NCI-H2196 treated with DMSO at 0.1 percent for 48 hours (cell line): ENCODE measurements at regions not wholly inside any gene's neighbourhood (a gene's known extent, or its start where the extent isn't known, plus 50 kb on each side); places are given as distances from the start of the nearest gene placed in this dataset.
"Not testable (repeated sequence)": the region's sequence is repeated elsewhere in the genome, so short reads cannot be mapped to it uniquely, and the experiment has no call there.

ENCODE experiments used
- DNase-seq: peaks from one replicate; lab custom pipeline; 2025; ENCODE audit not compliant: unreplicated experiment; lab: John Stamatoyannopoulos, UW

DNA sequence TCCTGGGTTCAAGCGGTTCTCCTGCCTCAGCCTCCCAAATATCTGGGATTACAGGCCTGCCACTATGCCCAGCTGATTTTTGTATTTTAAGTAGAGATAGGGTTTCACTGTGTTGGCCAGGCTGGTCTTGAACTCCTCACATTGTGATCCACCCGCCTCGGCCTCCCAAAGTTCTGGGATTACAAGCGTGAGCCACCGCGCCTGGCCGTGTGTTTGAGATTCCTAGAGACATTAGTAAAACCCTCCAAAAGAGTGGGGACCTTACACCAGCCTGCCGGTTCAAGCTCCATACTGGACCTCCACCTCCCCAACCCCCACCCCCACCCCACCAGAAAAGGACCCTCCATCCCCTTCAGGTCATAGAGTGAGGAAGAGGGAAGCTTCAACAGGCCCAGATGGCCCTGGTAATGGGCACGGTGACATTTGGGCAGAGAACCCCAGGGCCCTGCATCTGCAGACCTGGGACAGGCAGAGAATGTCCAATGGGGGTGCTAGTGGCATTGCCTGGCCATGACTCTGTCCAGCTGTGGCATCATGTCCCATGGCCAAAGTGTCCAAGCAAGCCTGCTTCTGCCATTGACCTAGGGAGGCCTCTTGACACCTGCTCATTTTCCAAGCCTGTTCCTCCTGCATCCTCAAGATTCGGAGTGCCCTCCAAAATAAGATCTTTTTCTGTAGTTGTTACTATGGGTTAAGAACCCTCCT lies 108.9 kb upstream of the KLF13 start:
- no peak for DNase-seq

DNA sequence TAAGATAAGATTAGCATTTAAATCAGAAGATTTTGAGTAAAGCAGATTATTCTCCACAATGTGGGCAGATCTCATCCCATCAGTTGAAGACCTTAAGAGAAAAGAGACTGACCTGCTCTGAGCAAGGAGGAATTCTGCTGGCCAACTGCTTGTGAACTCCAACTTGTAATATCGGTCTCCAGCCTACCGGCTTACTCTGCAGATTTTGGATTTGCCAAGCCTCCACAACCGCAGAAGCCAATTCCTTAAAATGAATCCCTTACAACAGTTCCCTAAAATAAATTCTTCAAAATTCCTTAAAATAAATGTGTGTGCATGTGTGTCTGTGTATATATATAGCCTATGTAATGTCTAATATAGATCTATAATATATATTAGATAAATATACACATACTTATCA lies 107.4 kb upstream of the KLF13 start:
- no peak for DNase-seq

DNA sequence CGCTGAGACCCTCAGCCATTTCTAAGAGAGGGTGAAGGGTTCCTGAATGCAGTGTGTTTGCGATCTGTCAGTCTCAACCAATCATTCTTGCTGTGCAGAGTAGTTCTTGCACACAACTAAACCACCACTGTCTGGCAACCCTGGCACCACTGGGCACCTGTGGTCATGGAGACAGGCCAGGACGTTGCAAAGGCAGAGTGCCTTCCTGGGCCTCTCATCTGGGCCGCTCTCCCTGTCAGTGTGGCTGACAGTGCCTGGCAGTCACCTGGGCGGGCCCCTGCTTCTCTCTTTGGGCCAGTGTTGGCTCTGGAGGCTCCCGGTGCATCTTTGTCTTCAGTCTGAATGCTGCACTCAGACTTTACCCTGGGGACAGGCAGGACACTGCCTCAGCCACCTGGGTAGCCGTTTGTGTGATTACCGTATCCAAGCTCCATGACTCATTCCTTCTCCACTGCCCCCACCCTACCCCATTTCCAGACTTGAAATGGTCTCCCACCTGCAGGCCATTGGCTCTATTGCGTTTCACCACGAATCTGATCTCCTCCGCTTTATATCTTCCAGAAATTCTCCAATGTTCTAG lies 104.6 kb upstream of the KLF13 start:
- no peak for DNase-seq

DNA sequence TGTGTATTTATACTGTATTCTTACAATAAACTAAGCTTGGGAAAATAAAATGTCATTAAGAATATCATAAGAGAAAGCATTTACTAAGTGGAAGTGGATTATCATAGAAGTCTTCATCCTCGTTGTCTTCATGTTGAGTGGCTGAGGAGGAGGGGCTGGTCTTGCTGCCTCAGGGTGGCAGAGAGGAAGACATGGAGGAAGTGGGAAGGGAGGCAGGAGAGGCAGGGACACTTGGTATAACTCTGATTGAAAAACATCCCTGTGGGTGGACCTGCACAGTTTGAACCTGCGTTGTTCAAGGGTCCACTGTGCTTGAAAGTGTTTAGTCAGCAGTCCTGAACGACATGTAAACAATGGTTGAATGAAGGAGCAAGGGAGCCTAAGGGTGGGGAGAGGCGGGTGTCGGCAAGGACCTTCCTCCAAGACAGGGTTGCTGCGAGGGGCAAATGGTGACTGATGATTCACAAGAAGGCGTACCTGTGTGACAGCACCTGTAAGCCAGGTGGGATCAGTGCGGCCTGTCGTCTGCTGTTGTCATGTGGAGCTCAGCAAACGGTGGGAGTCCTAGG lies 103.8 kb upstream of the KLF13 start:
- DNase-seq: no peak

DNA sequence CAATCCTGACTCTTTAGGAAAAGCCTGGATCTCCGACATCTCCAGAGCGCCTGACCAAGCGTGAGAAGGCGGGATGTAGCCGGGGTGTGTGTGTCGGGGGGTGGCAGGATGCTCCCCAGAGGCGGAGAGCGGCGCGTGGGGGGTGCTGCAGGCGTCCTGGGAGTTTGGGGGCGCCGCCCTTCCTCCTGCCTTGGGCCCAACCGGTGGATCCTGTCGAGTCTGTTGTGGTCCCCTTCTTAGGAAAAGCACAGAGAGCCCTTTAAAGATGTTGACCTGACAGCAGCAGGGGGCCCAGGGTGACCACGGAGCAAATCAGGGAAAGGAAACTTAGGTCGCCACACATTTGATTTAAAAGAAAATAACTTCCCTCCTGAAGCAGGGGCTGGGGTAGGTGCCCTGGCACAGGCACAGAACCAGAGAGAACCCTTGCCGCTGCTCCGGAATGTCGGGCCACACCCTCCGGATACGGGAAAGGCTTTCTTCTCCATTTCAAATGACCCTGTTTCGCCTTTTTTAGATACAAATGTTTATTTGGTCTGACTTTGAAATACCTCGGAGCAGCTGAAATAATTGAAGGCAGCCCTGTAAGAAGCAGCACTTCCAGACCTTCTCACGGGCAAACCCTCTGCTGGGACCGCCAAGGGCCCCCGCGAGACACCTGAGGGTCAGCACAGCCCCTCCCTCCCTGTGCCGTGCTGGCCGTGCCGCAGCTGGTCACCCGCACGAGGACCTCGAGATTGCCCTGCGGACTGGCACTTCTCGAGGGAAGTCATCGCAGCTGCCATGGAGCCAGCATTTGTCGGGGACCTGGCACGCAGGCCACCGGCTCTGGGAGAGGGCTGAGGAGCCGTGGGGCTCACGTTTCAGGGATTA lies 102.9 kb upstream of the KLF13 start:
- DNase-seq: no peak

- not testable (repeated sequence) for DNase-seq
Observed at GRCh38 chr15:31224661-31225060, 102.0 kb upstream of the KLF13 start.

- no peak for DNase-seq
Observed at GRCh38 chr15:31225356-31225955, 101.2 kb upstream of the KLF13 start.

DNA sequence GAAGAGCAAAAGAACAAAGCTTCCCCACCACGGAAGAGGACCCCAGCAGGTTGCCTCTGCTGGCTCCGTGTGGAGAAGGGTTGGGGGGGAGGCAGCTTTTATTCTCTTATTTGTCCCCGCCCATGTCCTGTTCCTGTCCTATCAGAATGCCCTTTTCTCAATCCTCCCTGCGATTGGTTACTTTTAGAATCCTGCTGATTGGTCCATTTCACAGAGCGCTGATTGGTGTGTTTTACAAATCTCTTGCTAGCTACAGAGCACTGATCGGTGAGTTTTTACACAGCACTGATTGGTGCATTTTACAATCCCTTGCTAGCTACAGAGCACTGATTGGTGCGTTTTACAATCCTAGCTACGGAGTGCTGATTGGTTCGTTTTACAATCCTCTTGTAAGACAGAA lies 100.6 kb upstream of the KLF13 start:
- no peak for DNase-seq

- DNase-seq: no peak
Observed at GRCh38 chr15:31227235-31227634, 99.4 kb upstream of the KLF13 start.

- DNase-seq: no peak
Observed at GRCh38 chr15:31228011-31228484, 98.6 kb upstream of the KLF13 start.

GRCh38 chr15:31228980-31229826 lies 97.4 kb upstream of the KLF13 start:
- no peak for DNase-seq

- no peak for DNase-seq
Observed at GRCh38 chr15:31230630-31231485, 95.8 kb upstream of the KLF13 start.

DNA sequence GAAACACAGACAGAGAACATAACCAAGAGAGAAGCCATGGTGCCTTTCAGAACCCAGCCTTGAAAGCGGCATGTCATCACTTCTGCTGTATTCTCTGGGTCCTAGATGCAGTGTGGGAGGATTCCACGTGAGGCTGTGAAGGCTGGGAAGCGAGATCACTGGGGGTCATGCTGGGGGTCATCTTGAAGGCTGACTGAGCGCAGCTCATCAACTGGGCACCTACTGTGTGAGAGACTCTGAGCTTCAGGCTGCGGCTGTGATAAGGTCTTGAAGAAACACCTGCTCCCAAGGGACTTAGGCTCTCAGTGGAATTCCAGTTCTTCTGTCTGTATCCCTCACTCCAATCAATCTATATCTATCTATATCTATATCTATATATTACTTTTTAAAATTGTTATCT lies 91.8 kb upstream of the KLF13 start:
- no peak for DNase-seq

DNA sequence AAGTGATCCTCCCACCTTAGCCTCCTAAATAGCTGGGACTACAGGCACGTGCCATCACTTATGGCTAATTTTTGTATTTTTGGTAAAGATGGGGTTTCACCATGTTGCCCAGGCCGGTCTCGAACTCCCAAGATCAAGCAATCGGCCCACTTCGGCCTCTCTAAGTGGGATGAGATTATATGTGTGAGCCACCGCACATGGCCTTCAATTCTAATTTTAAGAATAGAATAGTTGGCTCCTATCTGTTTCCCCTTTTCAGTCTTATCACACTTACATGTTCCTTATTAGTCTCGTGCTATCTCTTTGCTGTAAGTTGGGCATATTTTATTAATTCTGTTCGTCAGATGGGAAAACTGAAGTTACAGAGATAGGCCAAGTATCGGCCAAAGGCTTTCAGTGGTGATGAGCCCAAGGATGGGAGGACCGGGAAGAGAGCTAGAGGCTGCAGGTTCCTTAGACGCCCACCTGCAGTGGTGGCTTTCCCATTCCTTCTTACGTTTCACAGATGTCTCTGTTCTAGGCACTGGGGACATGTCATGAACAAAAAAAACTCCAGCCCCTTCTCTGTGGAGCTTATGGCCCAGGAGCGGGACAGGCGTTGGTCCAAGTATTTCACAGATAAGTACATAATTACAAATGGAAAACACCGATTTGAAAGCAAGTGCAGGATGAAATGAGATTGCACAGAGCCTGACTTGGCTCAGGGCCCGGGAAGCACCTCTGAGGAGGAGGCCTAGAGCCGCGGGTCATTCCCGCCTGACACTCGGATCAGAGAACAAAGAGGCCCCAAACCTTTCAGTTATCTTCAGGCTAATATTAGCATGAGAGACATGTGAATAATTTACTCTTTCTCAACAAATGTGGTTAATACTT lies 91.1 kb upstream of the KLF13 start:
- peak; percentile 45 for DNase-seq

DNA sequence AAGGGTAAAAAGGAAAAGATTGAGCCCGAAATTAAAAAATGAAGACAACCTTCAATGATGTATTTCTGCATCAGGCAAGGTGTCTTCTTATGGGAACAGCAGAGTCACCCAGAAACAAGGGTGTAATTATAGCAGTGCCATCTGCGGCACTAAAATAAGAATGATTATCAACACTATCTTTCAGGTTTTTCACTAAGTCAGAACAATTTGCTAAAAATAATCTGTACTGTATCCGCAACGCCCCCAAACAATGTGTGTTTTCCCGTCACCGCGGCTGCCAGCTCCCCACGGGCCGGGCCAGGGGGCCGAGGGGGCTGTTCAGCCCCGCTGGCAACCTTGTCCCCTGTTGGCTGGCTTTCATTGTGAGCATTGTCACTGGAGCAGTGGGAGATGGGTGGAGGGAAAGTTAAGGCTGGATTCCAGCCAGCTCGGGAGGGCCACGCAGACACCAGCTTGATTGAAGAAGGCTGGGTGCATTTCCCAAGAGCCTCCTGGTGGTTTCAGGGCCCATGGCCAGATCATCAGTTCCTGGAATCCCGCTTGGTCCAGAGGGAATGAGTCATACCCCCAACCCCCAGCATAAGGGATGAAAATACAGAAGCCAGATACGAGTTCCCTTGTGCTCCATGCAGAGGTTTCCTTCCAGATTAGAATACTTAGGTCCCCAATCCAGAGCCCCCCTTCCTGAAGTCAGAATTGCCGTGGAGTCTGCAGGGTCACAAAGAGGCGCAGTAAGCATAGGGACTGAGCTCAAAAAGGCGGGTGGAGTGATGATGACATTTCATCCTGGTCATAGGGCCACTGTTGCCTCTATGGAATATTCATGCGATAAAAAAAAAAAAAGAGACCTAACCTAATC lies 90.2 kb upstream of the KLF13 start:
- peak; percentile 24 for DNase-seq

- no peak for DNase-seq
Observed at GRCh38 chr15:31237043-31237324, 89.7 kb upstream of the KLF13 start.

DNA sequence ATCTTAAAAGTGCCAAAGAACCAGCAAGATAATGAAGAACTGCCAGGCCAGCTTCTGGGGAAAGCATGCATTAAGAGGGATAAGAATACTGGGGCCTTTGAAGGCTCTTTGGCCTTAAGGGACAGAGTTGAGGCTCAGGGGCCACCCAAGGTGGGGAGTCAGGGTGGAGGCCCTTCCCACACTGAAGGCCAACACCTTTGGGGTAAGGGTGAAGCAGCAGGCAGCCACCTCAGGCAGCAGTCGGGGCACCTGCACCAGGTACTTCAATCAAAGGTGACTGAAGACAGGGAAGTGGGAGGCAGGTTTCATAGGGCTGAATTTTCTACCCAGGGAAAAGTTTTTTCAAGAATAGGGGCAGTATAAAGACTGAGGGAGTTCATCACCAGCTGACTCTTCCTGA lies 87.7 kb upstream of the KLF13 start:
- DNase-seq: no peak

DNA sequence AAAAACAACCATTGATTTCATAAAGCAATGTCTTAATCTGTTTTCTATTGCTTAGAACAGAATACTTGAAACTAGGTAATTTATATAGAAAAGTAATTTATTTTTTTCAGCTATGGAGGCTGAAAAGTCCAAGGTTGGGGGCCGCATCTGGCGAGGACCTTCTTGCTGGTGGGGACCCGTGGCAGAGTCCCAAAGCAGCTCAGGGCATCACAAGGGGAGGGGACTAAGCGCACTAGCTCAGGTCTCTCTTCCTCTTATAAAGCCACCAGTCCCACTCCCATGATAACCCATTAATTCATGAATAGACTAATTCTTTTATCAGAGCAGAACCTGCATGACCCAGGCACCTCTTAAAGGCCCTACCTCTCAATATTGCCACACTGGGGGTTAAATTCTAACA lies 87.2 kb upstream of the KLF13 start:
- DNase-seq: no peak
